CD4-positive, alpha-beta T cell treated with Interleukin-17A for 4 hours (primary cell): ENCODE measurements at regions not wholly inside any gene's neighbourhood (a gene's known extent, or its start where the extent isn't known, plus 50 kb on each side); places are given as distances from the start of the nearest gene placed in this dataset.

Experiments
- DNase-seq: peaks from one replicate; pipeline ENCODE4 v3.0.0-alpha.2; 2020; ENCODE audit warnings: mixed read lengths

DNA sequence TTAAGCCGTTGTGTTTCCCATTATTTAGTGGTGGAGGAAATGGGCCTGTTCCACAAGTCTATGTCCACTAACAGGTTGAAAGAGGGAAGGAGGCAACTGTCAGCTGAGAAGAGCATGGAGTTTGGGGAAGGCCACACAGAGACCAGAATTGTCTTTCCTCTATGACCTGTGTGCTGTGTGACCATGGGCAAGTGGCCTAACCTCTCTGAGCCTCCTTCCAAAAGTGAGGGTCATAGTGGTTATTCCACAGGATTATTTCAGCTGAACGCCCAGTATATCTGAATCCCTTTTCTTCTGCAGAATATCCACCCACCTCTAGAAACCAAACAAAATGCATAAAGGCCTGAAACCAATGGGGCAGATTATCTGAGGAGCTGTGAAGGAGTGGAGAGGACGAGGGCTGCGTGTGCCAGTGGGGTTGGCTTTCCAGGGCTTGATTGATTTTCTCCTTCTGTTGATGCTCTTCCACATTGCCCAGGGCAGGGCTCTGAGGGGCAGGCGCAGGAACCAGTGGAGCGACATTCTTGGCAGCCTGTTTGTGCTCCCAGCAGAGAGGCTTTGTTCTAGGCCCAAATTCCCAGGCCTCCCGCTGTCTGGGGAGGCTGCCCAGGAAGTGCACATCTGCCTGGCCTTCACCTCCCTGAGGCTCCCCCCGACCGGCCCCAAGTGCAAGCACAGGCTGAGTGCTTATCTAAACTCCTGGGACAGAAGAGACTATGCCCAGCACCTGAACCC lies 452.7 kb downstream of the BCL11B start:
- DNase-seq, result no peak

DNA sequence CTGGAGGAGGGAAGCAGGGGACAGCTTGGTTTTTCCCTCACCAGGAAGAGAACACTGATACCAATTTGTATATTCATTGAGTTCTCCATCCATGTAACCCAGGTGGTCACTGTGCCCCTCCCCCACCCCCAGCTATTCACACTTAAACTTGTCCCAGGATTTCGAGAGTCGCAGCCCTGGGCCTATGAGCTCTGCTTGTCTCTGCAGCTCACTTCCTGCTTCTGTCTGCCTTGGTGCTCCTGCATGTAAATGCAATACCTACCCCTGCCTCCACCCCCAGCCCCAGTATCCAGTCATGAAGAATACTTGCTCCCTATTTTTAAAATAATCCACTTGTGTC lies 452.2 kb downstream of the BCL11B start:
- no peak for DNase-seq

DNA sequence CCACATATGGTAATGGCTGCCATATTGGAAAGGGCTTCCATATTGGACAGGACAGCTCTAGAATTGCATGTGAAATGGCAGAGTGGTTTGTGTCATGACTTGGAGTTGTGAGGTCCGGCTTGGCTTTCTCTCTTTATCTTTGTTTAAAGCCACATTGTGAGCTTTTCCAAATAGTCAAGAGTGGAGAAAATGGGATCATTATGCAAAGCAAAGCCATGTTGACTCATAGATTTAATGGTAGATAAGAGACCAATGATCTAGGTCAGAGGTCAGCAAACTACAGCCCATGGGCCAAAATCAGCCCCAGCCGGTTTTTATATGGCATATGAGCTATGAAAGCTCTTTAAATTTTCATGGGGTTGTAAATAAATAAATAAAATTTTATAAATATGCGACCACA lies 449.1 kb downstream of the BCL11B start:
- no peak for DNase-seq

DNA sequence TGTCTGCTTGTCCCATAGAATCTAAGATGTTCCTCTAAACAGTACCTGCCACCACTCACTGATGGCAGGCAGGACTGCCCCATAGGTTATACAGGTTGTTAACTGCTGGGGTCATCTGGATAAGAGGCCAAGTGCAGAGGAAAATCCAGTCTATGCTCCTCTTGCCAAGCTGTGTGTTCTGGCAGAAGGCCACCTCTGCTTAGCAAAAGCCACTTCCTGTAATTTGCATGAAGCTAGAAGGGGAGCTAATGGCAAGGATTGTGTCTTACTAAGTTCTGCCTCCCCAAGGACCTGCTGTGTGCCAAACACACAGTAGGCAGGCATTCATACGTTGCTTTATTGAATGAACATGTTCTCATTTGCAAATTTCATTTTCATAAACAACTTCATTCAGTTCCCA lies 445.4 kb downstream of the BCL11B start:
- peak; percentile 34 for DNase-seq

DNA sequence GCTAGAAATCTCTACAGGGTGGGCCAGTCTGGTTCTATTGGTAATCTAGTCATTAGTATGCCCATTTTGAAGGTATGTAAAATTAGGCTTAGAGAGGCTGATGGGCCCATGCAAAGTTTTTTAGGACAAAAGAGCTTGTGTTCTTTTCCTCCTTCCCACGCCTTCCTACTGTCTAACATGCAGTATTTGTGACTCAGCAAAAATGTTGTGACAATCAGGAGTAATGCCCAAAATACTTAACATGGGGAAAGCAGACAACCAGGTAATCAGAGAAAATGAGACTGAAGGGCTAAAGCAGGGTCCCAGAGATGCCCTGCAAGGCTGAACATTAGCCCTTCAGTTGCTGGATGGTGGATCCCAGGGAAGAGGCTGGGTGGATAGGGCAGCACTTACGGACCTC lies 437.9 kb downstream of the BCL11B start:
- no peak for DNase-seq

DNA sequence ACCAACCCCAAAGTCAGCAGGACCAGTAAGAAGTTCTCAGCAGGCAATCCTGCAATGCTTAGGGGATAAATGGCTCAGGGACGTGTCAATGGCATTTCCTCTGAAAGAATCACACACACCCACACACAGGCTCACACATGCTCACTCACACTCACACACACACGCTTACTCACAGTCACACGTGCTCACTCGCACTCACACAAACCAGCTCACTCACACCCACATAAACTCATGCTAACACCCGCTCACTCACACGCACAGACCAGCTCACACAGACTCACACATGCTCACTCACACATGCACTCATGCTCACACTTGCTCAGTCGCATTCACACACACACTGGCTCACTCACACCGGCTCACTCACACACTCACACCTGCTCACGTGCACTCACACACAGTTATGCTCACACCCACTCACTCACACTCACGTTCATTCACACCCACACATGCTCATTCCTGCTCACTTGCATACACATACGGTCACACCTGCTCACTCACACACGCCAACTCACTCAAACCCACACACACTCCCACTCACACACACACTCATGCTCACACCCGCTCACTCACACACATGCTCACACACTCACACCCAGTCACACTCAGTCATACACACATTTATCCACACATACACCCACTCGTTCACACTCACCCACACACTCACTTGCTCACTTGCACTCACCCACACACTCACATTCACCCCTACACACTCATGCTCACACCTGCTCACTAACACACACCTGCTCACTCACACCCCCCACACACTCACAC lies 436.8 kb downstream of the BCL11B start:
- no peak for DNase-seq

DNA sequence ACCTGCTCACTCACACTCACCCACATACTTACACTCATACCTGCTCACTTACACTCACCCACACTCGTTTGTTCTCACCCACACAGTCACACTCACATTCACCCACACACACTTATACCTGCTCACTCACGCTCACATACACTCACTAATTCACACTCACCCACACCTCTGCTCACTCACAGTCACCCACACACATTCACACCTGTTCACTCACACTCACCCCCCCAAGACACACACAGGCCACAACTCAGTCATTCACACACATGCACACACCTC lies 436.2 kb downstream of the BCL11B start:
- no peak for DNase-seq

DNA sequence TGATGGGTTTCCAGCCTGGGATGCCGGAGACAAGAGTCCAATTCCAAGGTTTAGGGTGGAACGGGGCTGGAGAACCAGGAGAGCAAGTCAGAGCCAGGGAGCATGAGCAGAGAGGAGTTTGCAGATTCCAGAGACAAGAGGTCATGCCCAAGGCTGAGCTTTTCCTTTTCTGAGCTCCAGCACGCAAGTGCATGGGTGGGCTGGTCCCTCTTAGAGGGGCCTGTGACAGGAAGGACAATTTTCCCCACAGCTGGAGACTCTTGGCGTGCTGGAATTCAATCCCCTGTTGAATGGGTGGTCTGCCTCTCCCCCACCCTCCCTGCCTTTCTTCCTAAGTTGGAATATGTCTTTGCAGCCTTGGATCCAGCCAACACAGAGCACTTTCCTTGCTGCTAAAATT lies 431.9 kb downstream of the BCL11B start:
- no peak for DNase-seq

DNA sequence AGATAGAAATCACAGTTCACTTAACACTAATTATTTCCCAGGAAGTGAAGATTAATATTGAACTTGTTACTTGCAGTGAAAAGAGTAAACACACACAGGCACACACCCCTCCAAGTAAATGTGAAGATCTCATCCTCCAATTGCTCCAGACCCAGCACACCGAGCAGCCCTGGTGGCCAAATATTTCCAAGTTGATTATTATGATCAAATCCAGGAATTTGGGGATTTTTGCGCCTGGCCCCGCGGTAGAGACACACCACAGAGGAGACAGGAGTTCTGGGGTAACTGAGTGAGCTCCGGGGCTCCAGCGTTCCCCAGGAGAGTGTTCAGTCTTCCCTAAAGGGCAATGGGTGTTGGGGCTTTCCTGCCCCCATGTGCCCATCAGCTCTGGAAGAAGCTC lies 431.5 kb downstream of the BCL11B start:
- no peak for DNase-seq

DNA sequence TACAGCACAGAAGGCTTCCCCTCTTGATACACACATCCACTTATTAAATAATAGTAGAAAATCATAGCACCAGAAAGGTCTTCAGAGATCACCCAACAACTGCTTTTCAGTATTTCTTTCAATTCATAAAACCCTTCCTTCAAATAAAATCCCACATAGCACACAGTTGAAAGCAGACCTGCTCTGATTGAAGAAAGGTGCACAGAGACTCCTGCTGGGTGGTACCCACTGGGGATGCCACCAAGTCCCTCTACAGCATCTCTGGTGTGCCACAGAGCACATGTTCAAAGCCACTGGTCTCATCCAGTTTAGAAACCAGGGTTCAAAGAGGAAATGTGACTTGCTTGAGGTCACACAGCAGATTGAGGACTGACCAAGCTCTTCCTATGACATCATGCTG lies 427.5 kb downstream of the BCL11B start:
- DNase-seq, result no peak

DNA sequence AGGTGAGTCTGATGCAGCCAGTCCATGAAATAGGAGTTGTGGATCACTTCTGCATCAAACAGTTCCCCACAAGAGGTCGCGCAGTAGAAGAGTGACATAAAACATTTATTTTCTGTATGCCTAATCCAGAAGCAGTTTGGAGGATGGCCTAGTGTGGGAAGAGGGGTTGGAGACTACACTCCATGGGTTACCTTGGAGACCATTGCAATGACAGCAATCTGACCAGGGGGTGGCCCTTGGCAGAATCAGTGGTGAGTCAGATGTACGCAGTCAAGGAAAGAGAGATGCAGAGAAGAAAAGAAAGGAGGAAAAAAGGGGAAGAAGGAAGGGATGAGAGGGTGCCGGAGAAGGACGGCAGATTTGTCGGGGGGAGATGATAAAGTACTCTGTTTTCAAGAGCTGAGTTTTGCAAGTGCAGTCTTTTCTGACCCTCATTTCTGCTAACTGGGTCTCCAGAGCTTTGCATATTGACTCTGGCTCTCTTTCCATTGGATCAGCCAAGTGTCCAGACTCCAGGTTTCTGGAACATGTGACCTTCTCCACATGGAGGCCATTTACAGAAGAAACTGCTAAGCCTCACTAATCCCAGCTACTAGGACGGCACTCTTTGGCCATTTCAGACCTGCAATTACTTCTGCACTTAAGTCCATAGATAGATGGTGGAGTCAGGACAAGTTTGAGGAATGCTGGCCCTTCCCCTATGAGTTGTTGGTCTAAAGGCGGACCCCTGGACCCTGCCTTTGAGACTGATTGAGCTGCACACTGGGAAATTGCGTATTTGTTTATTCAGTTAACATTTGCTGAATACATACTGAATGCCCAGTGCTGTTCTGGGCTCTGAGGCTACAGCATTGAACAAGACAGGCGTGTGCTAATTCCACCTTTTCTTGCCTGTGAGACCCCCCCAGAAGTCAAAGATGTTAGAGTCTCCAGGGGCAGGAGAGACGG lies 424.2 kb downstream of the BCL11B start:
- DNase-seq, result no peak

DNA sequence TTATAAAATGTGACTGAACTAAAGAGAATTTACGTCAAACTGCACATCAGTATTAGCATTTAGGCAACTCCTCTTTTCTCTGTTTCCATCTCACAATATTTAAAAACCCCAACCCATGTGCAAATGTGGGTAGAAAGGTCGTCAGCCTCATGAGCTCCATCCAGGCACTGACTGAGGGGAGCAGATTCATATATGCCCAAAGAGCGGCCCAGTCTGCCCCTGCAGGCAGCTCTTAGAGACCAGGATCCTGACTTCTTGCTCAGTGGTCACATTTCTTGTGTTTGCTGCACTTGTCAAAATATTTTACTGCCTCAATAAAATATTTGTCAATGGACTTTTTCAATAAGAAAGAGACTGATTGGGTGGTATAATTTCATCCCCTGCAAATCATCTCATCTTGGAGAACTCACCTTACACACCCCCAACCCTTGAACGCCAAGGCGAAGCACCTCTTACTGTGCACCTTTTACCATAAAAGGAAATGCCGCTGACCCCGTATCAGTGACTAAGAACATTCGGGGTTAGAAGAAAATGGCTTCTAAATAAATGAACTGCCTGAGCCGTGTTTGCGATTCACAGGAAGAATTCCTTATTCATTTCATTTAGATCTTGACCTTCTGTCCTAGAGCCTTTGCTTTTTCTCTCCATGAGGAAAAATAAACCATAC lies 418.8 kb downstream of the BCL11B start:
- no peak for DNase-seq

DNA sequence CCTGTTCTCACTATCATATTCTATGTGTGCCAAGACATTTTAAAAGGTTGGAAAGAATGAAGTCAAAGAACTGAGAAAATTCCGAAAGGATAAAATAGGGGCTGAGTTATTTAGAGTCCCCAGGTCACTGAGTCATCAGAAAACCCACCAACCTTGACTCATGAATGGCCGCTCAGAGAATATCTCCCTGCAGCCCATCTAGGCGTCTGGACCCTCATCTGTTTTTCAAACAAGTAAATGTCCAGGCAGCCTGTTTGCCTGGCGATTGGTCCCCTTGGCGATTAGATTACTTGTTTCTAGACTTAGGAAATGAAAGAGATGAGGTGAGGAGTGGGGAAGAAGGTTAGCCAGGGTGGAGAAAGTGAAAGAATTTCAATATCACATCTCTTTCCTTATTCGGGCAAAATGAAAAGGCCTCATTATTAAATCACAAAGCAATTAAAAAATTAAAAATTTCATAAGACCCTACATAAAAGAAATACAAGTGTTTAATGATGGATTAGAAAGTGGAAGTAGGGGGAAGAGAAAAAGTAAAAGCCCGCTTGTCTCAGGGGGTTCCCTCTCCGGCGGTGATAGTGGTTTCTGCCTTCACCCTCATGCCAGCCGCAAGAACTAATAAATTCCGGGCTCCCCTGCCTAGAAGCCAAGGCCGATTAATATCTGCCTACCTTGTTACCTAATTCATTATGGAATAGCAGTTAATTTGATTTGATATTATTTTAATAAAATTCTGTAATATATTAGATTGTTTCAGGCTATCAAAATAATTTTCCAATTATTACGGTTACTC lies 415.9 kb downstream of the BCL11B start:
- DNase-seq, result no peak

DNA sequence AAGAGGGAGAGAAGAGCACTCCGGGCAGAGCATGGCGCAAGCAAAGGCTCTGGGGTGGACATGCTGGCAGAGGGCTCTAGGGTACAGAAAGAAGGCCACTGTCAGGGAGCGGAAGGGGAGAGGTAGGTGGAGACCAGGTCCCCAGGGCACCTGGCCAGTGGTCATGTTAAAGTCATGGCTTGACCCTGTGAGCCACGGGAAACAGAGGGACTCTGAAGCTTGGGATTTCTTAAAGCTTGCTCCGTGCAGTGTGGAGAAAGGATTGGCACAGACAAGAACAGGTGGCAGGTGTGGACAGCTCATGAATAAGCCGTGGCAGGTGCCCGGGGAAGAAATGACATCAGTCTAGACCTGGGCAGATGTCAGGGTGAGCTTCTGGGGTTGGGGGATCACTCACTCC lies 413.8 kb downstream of the BCL11B start:
- DNase-seq, result no peak

DNA sequence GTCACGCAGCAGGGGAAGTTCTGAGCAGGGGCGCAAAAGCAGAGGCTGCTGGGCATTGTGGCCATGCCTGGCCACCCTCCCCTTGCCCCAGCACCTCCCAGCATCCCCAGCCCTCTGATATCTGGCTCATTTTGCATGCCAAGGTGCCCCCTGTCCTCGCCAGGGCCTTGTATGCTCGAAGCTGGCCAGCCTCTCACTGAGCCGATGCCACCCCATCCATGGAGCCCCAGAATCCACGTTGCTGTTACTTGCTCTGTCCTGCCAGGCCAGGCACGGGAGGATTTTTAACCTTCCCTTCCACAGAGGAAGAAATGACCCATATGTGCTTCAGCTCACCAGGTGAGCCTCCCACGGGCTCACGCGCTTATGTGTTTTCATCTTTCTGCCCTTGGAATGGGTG lies 413.4 kb downstream of the BCL11B start:
- no peak for DNase-seq

DNA sequence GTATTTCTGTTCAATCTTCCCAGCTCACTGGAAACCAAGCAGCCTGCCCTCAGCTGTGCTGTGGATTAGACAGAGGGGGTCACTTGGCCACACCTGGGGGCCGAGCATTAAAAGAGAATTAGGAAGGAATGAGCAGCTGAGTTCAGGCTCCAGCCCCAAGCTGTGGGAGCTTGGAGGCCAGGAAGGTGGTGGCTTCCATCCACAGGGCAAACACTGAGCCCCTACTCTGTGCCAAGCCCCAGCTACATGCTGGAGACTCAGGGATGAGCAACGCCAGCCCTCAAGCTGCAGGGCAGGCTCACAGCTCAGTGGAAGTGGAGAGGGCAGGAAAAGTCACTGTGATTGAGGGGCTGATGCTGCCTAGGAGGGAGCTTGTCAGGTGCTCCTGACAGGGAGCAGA lies 412.7 kb downstream of the BCL11B start:
- DNase-seq, result no peak

DNA sequence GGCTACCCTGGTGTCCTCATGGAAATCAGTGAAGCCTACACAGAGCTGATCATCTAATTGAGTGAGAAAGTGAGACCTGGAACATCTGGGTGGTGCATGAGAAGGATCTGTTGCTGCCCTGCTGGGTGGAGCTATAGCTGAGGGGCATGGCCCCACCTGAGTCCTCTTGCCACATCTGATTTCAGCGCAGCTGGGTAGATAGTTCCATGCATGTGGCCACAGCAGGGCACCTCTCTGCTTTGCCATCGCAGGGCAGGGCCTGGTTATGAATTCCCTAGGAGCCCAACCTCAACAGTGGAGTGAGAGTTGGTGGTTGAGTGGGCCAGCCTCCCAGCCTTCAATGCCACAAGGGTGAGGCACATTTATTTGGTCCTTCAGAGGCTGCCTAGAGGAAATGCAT lies 407.8 kb downstream of the BCL11B start:
- no peak for DNase-seq

DNA sequence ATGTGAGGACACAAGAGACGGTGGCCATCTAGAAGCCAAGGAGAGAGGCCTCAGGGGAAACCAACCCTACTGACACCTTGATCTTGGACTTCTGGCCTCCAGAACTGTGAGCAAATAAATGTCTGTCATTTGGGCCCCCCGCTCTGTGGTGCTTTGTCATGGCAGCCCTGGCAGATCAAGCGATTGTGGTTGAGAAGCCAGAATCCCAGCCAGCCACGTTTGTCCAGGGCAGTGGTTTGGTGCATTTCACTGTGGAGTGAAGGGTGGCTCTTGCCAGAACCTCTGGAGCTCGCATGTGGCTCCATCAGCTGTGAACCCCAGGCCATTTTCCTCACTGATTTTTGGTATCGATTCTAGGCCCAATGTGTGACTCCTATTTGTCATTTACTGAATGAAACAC lies 404.9 kb downstream of the BCL11B start:
- DNase-seq, result no peak

DNA sequence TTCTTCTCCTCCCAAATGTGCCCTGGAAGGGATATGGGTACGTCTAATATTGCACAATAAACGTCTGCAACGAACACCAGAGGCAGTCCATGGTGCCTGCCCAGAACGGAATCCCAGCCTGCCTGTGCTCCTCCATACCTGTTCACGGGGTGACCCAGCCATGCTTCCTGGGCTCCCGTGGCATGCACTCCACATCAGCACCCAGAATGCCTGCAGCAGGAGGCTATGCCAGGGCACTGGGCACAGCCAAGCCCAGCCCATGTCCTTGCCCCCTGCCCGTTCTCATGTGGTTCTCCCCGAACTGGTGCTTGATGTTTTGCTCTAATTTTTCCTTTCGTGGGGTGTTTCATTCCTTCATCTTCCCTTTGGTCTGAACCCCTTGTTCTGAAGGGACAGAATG lies 404.3 kb downstream of the BCL11B start:
- no peak for DNase-seq

DNA sequence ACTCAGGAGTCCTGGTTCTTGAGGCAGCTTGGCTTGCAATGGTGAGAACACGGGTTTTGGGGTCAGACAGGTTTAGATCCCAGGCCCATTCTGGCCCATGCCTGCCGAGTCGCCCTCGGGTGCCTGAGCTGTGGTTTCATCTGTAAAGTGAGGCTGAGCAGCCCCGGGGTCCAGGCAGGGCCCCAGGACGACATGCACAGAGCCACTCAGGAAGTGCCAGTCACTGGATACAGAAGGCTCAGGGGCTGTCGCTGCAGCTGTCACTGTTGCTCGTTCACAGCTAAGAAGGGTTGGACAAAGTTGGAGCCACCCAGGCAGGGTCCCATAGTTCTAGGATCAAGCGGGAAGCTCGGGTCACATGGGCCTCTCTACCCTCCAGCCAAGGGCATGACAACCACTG lies 403.1 kb downstream of the BCL11B start:
- DNase-seq, result no peak

DNA sequence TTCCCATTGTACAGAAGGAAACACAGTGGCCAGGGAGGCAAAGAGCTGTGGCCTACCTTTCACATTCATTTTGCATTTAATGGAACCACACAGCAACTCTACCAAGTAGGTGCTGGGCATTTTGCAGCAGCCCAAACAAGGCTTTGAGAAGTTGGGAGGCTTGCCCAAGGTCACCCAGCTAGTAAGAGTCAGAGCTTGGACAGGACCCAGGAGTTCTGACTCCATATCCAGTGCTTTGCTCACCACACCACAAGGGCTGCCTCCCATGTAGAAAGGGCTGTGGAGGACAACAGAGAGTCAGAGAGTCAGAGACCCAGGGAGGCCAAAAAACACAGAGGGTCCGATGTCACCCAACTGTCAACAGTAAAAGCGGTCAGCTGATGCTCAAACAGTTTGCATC lies 400.2 kb downstream of the BCL11B start:
- no peak for DNase-seq

DNA sequence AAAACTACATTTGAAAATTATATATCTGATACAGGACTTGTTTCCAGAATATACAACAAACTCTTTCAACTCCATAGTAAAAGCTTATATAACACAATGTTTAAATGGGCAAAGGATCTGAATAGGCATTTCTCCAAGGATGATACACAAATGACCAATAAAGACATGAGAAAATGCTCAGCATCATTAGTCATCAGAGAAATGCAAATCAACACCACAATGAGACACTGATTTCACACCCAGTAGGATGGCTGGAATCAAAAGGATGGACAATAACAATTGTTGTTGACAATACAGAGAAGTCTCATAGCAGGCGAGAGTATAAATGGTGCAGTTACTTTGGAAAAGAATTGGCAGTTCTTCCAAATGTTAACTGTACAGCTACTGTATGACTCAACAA lies 394.9 kb downstream of the BCL11B start:
- no peak for DNase-seq

DNA sequence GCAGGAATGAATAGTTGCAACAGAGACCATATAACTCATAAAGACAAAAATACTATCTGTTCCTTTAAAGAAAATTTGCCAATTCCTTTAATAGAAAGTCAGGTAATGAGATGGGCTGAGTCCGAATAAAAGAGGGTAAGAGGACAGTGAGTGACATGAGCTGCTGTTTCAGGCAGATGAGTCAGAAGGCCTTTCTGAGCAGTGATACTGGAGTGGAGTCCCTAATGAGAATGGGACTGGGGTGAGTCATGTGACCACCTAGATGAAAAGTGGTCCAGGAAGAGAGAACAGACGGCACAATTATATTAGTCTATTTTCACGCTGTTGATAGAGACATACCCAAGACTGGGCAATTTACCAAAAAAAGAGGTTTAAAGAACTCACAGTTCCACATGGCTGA lies 393.7 kb downstream of the BCL11B start:
- no peak for DNase-seq
